Activated CD8-positive, alpha-beta memory T cell treated with anti-CD3 and anti-CD28 coated beads, Interleukin-2, amount 50 U/mL, for 48 hours (primary cell): ENCODE measurements at regions not wholly inside any gene's neighbourhood (a gene's known extent, or its start where the extent isn't known, plus 50 kb on each side); places are given as distances from the start of the nearest gene placed in this dataset.
"Not testable (repeated sequence)": the region's sequence is repeated elsewhere in the genome, so short reads cannot be mapped to it uniquely, and the experiment has no call there.

Experiments used
- DNase-seq: peaks from one replicate; pipeline ENCODE4 v3.0.0-alpha.2; 2020

DNA sequence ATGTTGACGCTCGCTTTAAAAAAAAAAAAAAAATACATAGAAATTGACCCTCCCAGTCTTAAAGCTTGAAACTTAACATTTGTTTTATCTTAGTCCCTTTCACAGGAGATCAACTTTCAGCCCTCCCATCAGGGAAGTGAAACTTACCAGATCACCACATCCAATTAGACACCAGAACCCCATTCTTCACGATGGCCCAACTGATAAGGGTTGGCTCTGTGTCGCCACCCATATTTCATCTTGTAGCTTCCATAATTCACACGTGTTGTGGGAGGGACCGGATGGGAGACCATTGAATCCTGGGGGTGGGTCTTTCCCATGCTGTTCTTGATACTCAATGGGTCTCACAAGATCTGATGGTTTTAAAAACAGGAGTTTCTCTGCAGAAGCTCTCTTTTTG, 629.4 kb upstream of the KCND2 start:
- no peak for DNase-seq

- no peak for DNase-seq
These were observed 625.7 kb upstream of the KCND2 start for GRCh38 chr7:119647286-119647685.

DNA sequence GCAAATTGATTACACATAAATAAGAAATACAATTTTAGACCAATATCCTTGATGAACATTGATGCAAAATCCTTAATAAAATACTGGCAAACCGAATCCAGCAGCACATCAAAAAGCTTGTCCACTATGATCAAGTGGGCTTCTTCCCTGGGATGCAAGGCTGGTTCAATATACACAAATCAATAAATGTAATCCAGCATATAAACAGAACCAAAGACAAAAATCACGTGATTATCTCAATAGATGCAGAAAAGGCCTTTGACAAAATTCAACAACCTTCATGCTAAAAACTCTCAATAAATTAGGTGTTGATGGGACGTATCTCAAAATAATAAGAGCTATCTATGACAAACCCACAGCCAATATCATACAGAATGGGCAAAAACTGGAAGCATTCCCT, 624.2 kb upstream of the KCND2 start:
- DNase-seq: not testable (repeated sequence)

DNA sequence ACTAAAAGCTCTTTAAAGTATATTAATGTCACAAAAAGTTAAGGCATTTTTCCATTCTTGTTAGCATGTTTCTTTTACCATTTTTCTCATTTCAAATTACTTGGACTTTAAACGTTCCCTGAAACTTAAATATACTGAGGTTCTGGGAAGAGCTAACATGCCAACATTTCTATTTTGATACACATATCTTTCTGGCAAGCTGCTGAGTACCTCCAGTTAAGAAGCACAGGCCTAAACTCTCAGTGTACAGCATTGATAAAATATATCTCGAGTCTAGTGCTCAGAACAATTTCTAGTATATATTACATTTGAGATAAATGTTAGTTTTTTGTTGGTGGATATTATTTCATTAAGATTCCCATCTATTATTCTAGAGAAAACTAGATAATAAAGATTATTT, 612.9 kb upstream of the KCND2 start:
- DNase-seq: no peak

DNA sequence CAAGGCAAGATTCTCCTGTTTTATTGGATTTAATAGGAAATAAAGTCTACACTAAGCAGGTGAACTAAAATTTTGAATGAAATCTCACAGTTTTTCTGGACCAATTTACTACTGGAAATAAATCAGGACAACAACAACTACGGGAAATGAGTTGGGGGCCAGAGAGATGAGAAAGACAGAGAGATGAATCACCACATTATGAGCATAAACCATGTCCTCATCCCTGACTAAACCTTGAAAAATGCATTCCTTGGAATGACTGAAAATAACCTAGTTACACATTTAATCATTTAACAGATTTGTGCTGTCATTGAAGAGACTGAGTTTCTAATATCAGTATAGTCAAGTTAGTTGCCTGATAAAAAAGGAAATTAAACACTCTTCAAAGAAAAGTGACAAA, 608.4 kb upstream of the KCND2 start:
- no peak for DNase-seq

- no peak for DNase-seq
These were observed 607.2 kb upstream of the KCND2 start for GRCh38 chr7:119665796-119666195.

DNA sequence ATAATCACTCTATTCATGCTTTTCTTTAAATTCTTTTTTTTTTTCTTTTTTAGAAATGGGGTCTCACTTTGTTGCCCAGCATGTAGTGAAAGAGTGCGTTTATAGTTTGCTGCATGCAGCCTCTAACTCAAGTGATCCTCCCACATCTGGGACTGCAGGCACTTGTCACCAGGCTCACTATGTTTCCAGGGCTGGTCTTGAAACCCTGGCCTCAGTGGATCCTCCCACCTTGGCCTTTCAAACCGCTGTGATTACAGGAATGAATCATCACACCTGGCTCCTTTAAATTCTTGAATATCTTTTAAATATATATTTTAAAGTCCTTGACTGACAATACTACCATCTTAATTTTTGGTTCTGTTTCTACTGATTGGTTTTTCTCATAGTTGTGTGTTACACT, 591.6 kb upstream of the KCND2 start:
- DNase-seq: no peak

GRCh38 chr7:119684763-119685162, 588.2 kb upstream of the KCND2 start:
- no peak for DNase-seq

DNA sequence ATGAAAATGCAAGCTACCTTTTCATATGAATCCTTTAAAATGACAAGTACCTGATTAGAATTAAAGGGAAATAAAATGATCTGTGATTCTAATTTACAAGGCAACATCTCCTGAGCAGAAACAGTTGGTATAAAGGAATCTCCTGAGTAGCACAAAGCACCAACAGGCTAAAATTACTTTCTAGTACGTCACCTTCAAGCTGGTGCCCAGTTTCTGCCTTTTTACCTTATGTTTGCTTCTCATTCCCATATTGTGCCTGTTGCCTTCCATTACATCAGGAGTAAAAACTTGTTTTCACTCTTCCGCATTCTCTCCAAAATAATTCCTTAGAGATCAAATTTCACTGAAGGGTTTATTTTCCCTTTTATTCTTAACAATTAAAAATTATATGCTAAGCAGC, 587.1 kb upstream of the KCND2 start:
- no peak for DNase-seq

DNA sequence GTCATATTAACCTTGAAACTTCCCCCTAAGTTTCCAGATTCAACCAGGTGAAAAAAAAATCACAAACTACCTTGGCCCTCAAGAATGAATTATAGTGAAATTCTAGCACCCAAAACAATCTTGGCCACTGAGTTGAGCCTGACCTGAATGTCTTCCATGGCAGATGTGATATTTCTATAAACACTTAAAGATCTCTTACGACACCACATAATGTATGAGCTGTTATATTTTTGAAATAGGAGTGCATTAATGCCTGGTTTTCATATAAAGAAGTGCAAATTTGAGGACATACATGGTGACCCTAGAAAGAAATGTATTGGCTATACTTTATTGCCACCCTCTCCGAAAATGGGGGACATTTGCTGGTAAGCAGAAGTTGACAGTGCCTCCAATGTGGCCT, 584.1 kb upstream of the KCND2 start:
- DNase-seq: no peak

- DNase-seq: no peak
These were observed 580.4 kb upstream of the KCND2 start for GRCh38 chr7:119692541-119692940.

- no peak for DNase-seq
These were observed 578.5 kb upstream of the KCND2 start for GRCh38 chr7:119694506-119694905.

DNA sequence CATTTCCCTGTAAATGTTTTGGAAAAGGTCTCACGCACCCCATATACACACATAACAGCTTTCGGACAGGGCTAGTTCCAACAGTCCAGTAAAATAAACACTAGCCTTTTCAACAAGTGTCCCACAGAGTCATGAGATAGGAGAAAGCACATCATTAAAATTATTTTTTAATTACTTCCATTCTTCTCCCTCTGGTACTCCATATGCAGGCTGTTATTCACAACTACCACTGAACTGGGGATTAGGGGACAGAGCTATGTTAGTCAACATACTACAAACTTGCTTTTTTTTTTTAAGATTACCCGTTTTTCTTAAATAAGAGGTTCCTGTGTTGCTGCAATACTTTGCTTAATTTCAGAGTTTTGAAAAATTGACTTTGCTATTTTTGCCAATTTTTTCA, 576.6 kb upstream of the KCND2 start:
- DNase-seq: no peak

- no peak for DNase-seq
These were observed 569.1 kb upstream of the KCND2 start for GRCh38 chr7:119703895-119704294.

- DNase-seq: no peak
These were observed 566.4 kb upstream of the KCND2 start for GRCh38 chr7:119706608-119707007.

- no peak for DNase-seq
These were observed 564.1 kb upstream of the KCND2 start for GRCh38 chr7:119708891-119709290.

GRCh38 chr7:119711104-119711503, 561.9 kb upstream of the KCND2 start:
- no peak for DNase-seq

GRCh38 chr7:119712886-119713462, 560.0 kb upstream of the KCND2 start:
- no peak for DNase-seq

DNA sequence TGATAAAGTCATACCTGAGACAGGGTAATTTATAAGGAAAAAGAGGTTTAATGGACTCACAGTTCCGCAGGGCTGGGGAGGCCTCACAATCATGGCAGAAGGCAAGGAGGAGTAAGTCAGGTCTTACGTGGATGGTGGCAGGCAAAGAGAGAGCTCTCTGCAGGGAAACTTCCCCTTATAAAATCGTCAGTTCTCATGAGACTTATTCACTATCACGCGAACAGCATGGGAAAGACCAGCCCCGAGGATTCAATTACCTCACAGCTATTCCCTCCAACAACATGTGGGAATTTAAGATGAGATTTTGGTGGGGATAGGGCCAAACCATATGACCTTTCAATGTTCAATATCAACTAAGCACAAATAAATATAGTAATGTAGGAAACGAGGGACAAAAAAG, 559.4 kb upstream of the KCND2 start:
- no peak for DNase-seq

DNA sequence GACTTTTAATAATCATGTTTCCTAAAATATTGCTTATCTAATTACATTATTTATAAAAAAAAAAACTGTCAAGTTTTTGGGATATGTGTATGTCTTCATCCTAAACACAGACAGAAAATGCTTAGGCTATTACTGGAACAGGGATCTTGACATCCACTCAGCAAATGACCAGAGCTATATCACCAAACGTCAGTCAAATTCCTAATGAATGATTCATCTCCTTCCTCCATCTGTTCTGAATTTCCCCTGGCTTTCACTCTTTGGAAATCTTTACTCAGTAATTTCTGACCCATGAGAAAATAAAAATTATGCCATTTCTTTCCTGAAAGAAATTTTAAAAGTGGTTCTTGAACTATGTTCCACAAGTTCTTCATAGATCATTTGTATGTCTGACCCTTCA, 552.4 kb upstream of the KCND2 start:
- no peak for DNase-seq

- DNase-seq: no peak
These were observed 548.8 kb upstream of the KCND2 start for GRCh38 chr7:119724041-119724792.

GRCh38 chr7:119733127-119733879, 539.7 kb upstream of the KCND2 start:
- no peak for DNase-seq

DNA sequence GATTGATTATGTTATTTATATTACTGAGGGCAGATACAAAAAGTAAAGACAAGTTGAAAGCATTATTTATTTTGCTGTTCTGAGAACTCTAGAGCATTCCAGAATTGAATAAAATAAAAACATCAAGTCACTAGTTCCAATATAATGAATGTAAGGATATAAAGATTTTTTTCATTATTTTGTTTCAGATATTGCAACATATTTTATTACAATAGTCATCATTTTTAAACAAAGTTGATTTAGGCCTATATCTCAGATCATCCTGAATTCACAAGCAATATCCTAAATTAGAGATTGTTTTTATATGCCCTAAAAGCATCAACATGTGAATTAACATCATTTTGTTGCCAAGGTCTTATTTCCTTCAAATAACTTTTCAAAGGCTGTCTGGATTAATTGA, 535.6 kb upstream of the KCND2 start:
- DNase-seq: no peak

DNA sequence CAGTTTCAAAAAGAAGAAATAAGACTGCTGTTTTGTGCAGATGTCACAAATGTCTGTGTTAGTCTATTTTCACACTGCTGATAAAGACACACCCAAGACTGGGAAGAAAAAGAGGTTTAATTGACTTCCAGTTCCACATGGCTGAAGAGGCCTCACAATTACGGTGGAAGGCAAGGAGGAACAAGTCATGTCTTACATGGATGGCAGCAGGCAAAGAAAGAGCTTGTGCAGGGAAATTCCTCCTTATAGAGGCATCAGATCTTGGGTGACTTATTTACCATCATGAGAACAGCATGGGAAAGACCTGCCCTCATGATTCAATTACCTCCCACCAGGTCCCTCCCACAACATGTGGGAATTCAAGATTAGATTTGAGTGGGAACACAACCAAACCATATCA, 527.7 kb upstream of the KCND2 start:
- not testable (repeated sequence) for DNase-seq
